CD14-positive monocyte (primary cell): ENCODE measurements at regions not wholly inside any gene's neighbourhood (a gene's known extent, or its start where the extent isn't known, plus 50 kb on each side); places are given as distances from the start of the nearest gene placed in this dataset.

Source experiments
- DNase-seq, 3 donors: peaks; one replicate each; pipeline ENCODE4 v3.0.0-alpha.2; 2011 to 2022
- H2AFZ ChIP-seq: 2 replicates; pipeline ENCODE4 v1.6.0; 2012; ENCODE audit warnings: mild to moderate bottlenecking, low read depth, low read length, inconsistent platforms; ENCODE audit not compliant: insufficient read depth, poor library complexity, severe bottlenecking
- H3K27ac ChIP-seq, 2 donors: 1 replicate in 1 of 2; 2 replicates in 1 of 2; pipeline ENCODE4 v1.5.1; 2012 to 2013; ENCODE audit warnings: low read length in 2 of 2, control low read depth in 1 of 2, inconsistent platforms in 1 of 2, low read depth in 1 of 2, mild to moderate bottlenecking in 1 of 2
- H3K27me3 ChIP-seq, 2 donors: one replicate each; pipeline versions ENCODE4 v1.6.0 to v1.6.1; 2011 to 2013; ENCODE audit warnings: low read length in 2 of 2; ENCODE audit not compliant: control insufficient read depth in 2 of 2, insufficient read depth in 2 of 2
- H3K36me3 ChIP-seq, 2 donors: replicated peaks in 1 of 2; 1 replicate in 1 of 2; 2 replicates in 1 of 2; pipeline versions ENCODE4 v1.5.1 to v1.6.1; 2012 to 2013; ENCODE audit warnings: low read length in 2 of 2, control low read depth in 1 of 2, inconsistent platforms in 1 of 2, mild to moderate bottlenecking in 1 of 2; ENCODE audit not compliant: insufficient read depth in 2 of 2, control insufficient read depth in 1 of 2
- H3K4me1 ChIP-seq, 2 donors: 1 replicate in 1 of 2; 2 replicates in 1 of 2; pipeline versions ENCODE4 v1.5.1 to v1.6.1; 2012 to 2013; ENCODE audit warnings: low read length in 2 of 2, control low read depth in 1 of 2, inconsistent platforms in 1 of 2, mild to moderate bottlenecking in 1 of 2, moderate library complexity in 1 of 2; ENCODE audit not compliant: insufficient read depth in 2 of 2, control insufficient read depth in 1 of 2
- H3K4me2 ChIP-seq: replicated peaks from 2 replicates; pipeline ENCODE3; 2012; ENCODE audit warnings: low read length, moderate library complexity, mild to moderate bottlenecking; ENCODE audit not compliant: poor library complexity, severe bottlenecking; ENCODE audit errors: extremely low read depth
- H3K4me3 ChIP-seq, 3 experiments: fragments of 200-600 bp in 1 of 3; sonication (generic) in 1 of 3; replicated peaks in 1 of 3; 1 replicate in 2 of 3; 2 replicates in 1 of 3; pipeline ENCODE4 v1.5.1; 2011 to 2013; ENCODE audit warnings: low read length in 3 of 3, mild to moderate bottlenecking in 3 of 3, control low read depth in 2 of 3, low read depth in 2 of 3, inconsistent platforms in 1 of 3, moderate library complexity in 1 of 3
- H3K79me2 ChIP-seq: 2 replicates; pipeline ENCODE4 v1.6.0; 2012; ENCODE audit warnings: mild to moderate bottlenecking, control low read depth, inconsistent platforms, low read length, moderate library complexity; ENCODE audit not compliant: insufficient read depth
- H3K9ac ChIP-seq: 2 replicates; pipeline ENCODE4 v1.6.0; 2017; ENCODE audit warnings: low read length, mild to moderate bottlenecking; ENCODE audit not compliant: insufficient read depth, poor library complexity, severe bottlenecking
- H3K9me3 ChIP-seq, 2 donors: replicated peaks in 1 of 2; 1 replicate in 1 of 2; 2 replicates in 1 of 2; pipeline versions ENCODE4 v1.5.1 to v1.6.1; 2012 to 2013; ENCODE audit warnings: low read length in 2 of 2, control low read depth in 1 of 2; ENCODE audit not compliant: control insufficient read depth in 1 of 2, insufficient read depth in 1 of 2
- H4K20me1 ChIP-seq: 2 replicates; pipeline ENCODE4 v1.6.0; 2012; ENCODE audit warnings: mild to moderate bottlenecking, low read length, control low read depth, moderate library complexity; ENCODE audit not compliant: insufficient read depth
- H3K27ac Mint-ChIP-seq, 7 donors: one replicate each; pipeline ENCODE4 v1.8.0; 2020; ENCODE audit warnings: mild to moderate bottlenecking in 7 of 7, mixed read lengths in 7 of 7, moderate library complexity in 6 of 7, inconsistent platforms in 2 of 7
- H3K27me3 Mint-ChIP-seq, 3 donors: one replicate each; pipeline ENCODE4 v1.8.0; 2021 to 2022; ENCODE audit warnings: low read depth in 3 of 3, mild to moderate bottlenecking in 3 of 3, mixed read lengths in 3 of 3, moderate library complexity in 3 of 3, inconsistent platforms in 1 of 3
- H3K36me3 Mint-ChIP-seq, 2 donors: one replicate each; pipeline ENCODE4 v1.8.0; 2020; ENCODE audit warnings: mixed read lengths in 2 of 2, inconsistent platforms in 1 of 2, mild to moderate bottlenecking in 1 of 2
- H3K4me1 Mint-ChIP-seq: one replicate; pipeline ENCODE4 v1.8.0; 2020; ENCODE audit warnings: mild to moderate bottlenecking, mixed read lengths
- H3K4me3 Mint-ChIP-seq, 2 donors: one replicate each; pipeline ENCODE4 v1.8.0; 2020; ENCODE audit warnings: mild to moderate bottlenecking in 2 of 2, mixed read lengths in 2 of 2, moderate library complexity in 1 of 2
- H3K9me3 Mint-ChIP-seq, 7 donors: one replicate each; pipeline ENCODE4 v1.8.0; 2020 to 2022; ENCODE audit warnings: mixed read lengths in 7 of 7, mild to moderate bottlenecking in 6 of 7, moderate library complexity in 6 of 7, inconsistent platforms in 2 of 7
- CTCF ChIP-seq: fragments of 200-600 bp; IDR thresholded peaks from one replicate; pipeline ENCODE4 v1.8.0; 2022; ENCODE audit warnings: antibody characterized with exemption, mild to moderate bottlenecking
- WGBS: methylation state at CpG from one replicate; pipeline ENCODE4 v1.1.5; 2013; ENCODE audit warnings: missing lambda C conversion rate; ENCODE audit not compliant: insufficient coverage; 5-methylcytosine and 5-hydroxymethylcytosine counted together
- intact Hi-C, 2 donors: fragments of 100-400 bp; cut with micrococcal nuclease; formaldehyde crosslinking; loops; one replicate each; pipeline versions ENCODE4 v1.15.0 to v1.15.1; 2023

- Mint-ChIP-seq H3K4me1 (no peaks in the 10 kb centered on the region), H3K4me3 (no peak overlapping the region), H3K27ac (no peak overlapping the region), H3K9me3 (peaks cover 0 to 2% (median 0%) of the 10 kb centered on the region in 7 donors), H3K27me3 (peaks cover 0 to 4% (median 2%) of the 10 kb centered on the region in 3 donors), H3K36me3 (no peaks in the 10 kb centered on the region)
- no peak overlapping the region for H3K9ac ChIP-seq
- WGBS = 0% methylated on average over 1 of the region's 3 CpGs
- H3K36me3 ChIP-seq = no peaks in the 10 kb centered on the region
- H3K4me2 ChIP-seq = no peak overlapping the region
- H4K20me1 ChIP-seq = no peaks in the 10 kb centered on the region
- H2AFZ ChIP-seq = no peak overlapping the region
- H3K9me3 ChIP-seq = no peaks in the 10 kb centered on the region
- H3K4me3 ChIP-seq = no peak overlapping the region
- H3K79me2 ChIP-seq = no peaks in the 10 kb centered on the region
- no peaks in the 10 kb centered on the region for H3K27me3 ChIP-seq
- no peak for DNase-seq
- TF ChIP-seq CTCF = no peak
- no peaks in the 10 kb centered on the region for H3K4me1 ChIP-seq
- no peak overlapping the region for H3K27ac ChIP-seq
- intact Hi-C loops = no loop called here
These were observed 74.5 kb downstream of the MDH1 start for GRCh38 chr2:63663013-63663864.

GRCh38 chr2:63665091-63665490 is 76.3 kb downstream of the MDH1 start:
- Mint-ChIP-seq H3K36me3 (no peaks in the 10 kb centered on the region), H3K4me3 (no peak overlapping the region), H3K27ac (no peak overlapping the region), H3K27me3 (peaks cover 0 to 4% (median 2%) of the 10 kb centered on the region in 3 donors), H3K4me1 (no peaks in the 10 kb centered on the region), H3K9me3 (peaks cover 0 to 2% (median 0%) of the 10 kb centered on the region in 7 donors)
- H3K27ac ChIP-seq = no peak overlapping the region
- no peaks in the 10 kb centered on the region for H4K20me1 ChIP-seq
- H2AFZ ChIP-seq = no peak overlapping the region
- H3K36me3 ChIP-seq = no peaks in the 10 kb centered on the region
- no peak overlapping the region for H3K4me3 ChIP-seq
- H3K27me3 ChIP-seq = no peaks in the 10 kb centered on the region
- no peaks in the 10 kb centered on the region for H3K79me2 ChIP-seq
- H3K9ac ChIP-seq = no peak overlapping the region
- no peaks in the 10 kb centered on the region for H3K9me3 ChIP-seq
- no peak overlapping the region for H3K4me2 ChIP-seq
- 0% methylated on average over 1 of the region's 2 CpGs for WGBS
- TF ChIP-seq CTCF = no peak
- H3K4me1 ChIP-seq = no peaks in the 10 kb centered on the region
- DNase-seq = no peak
- intact Hi-C loops = no loop called here
